OCI-LY3 (cell line): ENCODE measurements at regions not wholly inside any gene's neighbourhood (a gene's known extent, or its start where the extent isn't known, plus 50 kb on each side); places are given as distances from the start of the nearest gene placed in this dataset.

Experiments
- H2AFZ ChIP-seq: fragments of 200-600, 300-600 bp; shearing (Covaris generic); 2 replicates; pipeline ENCODE4 v1.6.0; 2014; ENCODE audit warnings: antibody characterized with exemption, low read depth, low read length
- H3K27ac ChIP-seq: fragments of 200-600, 300-600 bp; sonication (generic); 2 replicates; pipeline ENCODE4 v1.5.1; 2014; ENCODE audit warnings: mild to moderate bottlenecking, low read length, moderate library complexity, mixed read lengths
- H3K27me3 ChIP-seq: fragments of 200-600, 300-600 bp; sonication (generic); 2 replicates; pipeline ENCODE4 v1.6.1; 2014; ENCODE audit warnings: low read depth, low read length, mixed read lengths
- H3K36me3 ChIP-seq: fragments of 200-600, 300-600 bp; sonication (generic); replicated peaks from 2 replicates; pipeline ENCODE3; 2014; ENCODE audit warnings: low read depth, low read length, mixed read lengths
- H3K4me1 ChIP-seq: fragments of 300-600, 200-600 bp; sonication (generic); 2 replicates; pipeline ENCODE4 v1.6.1; 2014; ENCODE audit warnings: low read length, mixed read lengths
- H3K4me2 ChIP-seq: fragments of 200-600, 300-600 bp; sonication (generic); 2 replicates; pipeline ENCODE4 v1.6.1; 2014; ENCODE audit warnings: low read length, mixed read lengths
- H3K4me3 ChIP-seq: fragments of 300-600, 200-600 bp; sonication (generic); 2 replicates; pipeline ENCODE4 v1.5.1; 2014; ENCODE audit warnings: antibody characterized with exemption, mild to moderate bottlenecking, low read length, moderate library complexity
- H3K79me2 ChIP-seq: fragments of 300-600, 200-600 bp; shearing (Covaris generic); 2 replicates; pipeline ENCODE4 v1.6.1; 2014; ENCODE audit warnings: mild to moderate bottlenecking, low read length, mixed read lengths
- H3K9ac ChIP-seq: fragments of 300-600, 200-600 bp; shearing (Covaris generic); 2 replicates; pipeline ENCODE4 v1.6.0; 2014; ENCODE audit warnings: mild to moderate bottlenecking, low read length, moderate library complexity
- H3K9me3 ChIP-seq: fragments of 200-600, 300-600 bp; shearing (Covaris generic); 2 replicates; pipeline ENCODE4 v1.6.1; 2014; ENCODE audit warnings: low read length, mixed read lengths; ENCODE audit not compliant: insufficient read depth
- H4K20me1 ChIP-seq: fragments of 200-600, 300-600 bp; sonication (generic); 2 replicates; pipeline ENCODE4 v1.6.1; 2016; ENCODE audit warnings: low read length, mixed read lengths; ENCODE audit not compliant: insufficient read depth
- EZH2phosphoT487 ChIP-seq: fragments of 200-600 bp; shearing (Covaris generic); IDR thresholded peaks from 2 replicates; pipeline ENCODE4 v1.6.1; 2018; ENCODE audit warnings: antibody characterized with exemption, mixed run types, low read depth
- TF ChIP-seq, protein P1 (sequence below): fragments of 200-600, 300-600 bp; sonication (generic); IDR thresholded peaks from 2 replicates; pipeline ENCODE4 v1.5.1; 2014; ENCODE audit warnings: antibody characterized with exemption, low read length, low read depth

GRCh38 chr7:45358287-45358686 is 200.7 kb downstream of the RAMP3 start:
- H3K9ac ChIP-seq = no peak overlapping the region
- TF ChIP-seq, protein P1, sequence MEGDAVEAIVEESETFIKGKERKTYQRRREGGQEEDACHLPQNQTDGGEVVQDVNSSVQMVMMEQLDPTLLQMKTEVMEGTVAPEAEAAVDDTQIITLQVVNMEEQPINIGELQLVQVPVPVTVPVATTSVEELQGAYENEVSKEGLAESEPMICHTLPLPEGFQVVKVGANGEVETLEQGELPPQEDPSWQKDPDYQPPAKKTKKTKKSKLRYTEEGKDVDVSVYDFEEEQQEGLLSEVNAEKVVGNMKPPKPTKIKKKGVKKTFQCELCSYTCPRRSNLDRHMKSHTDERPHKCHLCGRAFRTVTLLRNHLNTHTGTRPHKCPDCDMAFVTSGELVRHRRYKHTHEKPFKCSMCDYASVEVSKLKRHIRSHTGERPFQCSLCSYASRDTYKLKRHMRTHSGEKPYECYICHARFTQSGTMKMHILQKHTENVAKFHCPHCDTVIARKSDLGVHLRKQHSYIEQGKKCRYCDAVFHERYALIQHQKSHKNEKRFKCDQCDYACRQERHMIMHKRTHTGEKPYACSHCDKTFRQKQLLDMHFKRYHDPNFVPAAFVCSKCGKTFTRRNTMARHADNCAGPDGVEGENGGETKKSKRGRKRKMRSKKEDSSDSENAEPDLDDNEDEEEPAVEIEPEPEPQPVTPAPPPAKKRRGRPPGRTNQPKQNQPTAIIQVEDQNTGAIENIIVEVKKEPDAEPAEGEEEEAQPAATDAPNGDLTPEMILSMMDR = no peak
- TF ChIP-seq EZH2phosphoT487 = no peak
- H3K9me3 ChIP-seq = no peaks in the 10 kb centered on the region; the same call in 1 of the 2 replicates
- H2AFZ ChIP-seq = no peak overlapping the region
- H3K4me1 ChIP-seq = peaks cover 14% of the 10 kb centered on the region
- no peaks in the 10 kb centered on the region for H4K20me1 ChIP-seq
- H3K79me2 ChIP-seq = no peaks in the 10 kb centered on the region
- H3K27ac ChIP-seq = no peak overlapping the region
- H3K27me3 ChIP-seq = no peaks in the 10 kb centered on the region
- no peak overlapping the region for H3K4me3 ChIP-seq
- H3K36me3 ChIP-seq = no peaks in the 10 kb centered on the region
- H3K4me2 ChIP-seq = no peak overlapping the region

DNA sequence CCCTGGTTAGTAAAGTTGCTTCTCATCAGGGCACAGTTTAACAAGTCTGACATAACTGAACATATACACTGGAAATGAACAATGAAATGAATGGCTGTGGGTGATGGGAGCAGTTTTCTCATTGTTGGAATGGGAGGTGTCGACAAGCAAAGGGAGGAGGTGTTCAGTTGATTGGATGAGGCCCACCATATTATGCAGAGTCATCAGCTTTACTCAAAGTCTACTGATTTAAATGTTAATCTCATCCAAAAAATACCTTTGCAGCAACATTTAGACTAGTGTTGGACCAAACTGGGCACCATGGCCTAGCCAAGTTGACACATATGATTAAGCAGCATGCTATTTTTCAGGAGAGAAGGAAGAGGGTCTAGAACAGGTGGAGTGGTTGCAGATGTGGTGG is 201.7 kb downstream of the RAMP3 start:
- no peak overlapping the region for H3K9ac ChIP-seq
- H4K20me1 ChIP-seq = no peaks in the 10 kb centered on the region
- TF ChIP-seq, protein P1 = no peak
- TF ChIP-seq EZH2phosphoT487 = no peak
- no peaks in the 10 kb centered on the region for H3K27me3 ChIP-seq
- peaks cover 14% of the 10 kb centered on the region for H3K4me1 ChIP-seq
- no peaks in the 10 kb centered on the region; the same call in 1 of the 2 replicates for H3K9me3 ChIP-seq
- no peak overlapping the region for H3K4me3 ChIP-seq
- H3K36me3 ChIP-seq = no peaks in the 10 kb centered on the region
- H3K27ac ChIP-seq = no peak overlapping the region
- no peak overlapping the region for H2AFZ ChIP-seq
- H3K79me2 ChIP-seq = no peaks in the 10 kb centered on the region
- H3K4me2 ChIP-seq = no peak overlapping the region

DNA sequence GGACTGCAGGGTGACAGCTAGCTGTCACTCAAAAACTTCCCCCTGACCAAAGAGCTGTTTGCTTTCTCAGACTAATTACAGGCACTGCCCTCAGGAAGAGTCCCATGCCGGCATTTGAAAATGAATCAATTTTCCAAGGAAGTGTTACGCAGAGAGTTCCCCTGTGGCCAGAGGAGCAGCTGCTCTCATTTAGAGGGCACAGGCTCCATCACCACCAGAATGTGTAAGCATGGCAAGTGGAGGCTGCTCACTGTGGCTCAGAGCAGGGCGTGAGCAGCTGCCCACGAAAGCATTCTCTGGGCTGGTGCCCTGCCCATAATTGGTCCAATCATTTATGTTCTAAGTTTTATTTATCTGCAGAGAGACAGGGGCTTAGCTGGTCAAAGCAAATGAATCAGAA is 202.2 kb downstream of the RAMP3 start:
- Histone ChIP-seq H3K9me3 (no peaks in the 10 kb centered on the region; the same call in 1 of the 2 replicates), H3K27ac (no peak overlapping the region), H3K4me3 (no peak overlapping the region), H3K4me2 (no peak overlapping the region), H3K36me3 (no peaks in the 10 kb centered on the region), H3K9ac (no peak overlapping the region), H3K27me3 (no peaks in the 10 kb centered on the region), H4K20me1 (no peaks in the 10 kb centered on the region), H2AFZ (no peak overlapping the region), H3K4me1 (peaks cover 14% of the 10 kb centered on the region), H3K79me2 (no peaks in the 10 kb centered on the region)
- TF ChIP-seq, protein P1 = no peak
- TF ChIP-seq EZH2phosphoT487 = no peak

DNA sequence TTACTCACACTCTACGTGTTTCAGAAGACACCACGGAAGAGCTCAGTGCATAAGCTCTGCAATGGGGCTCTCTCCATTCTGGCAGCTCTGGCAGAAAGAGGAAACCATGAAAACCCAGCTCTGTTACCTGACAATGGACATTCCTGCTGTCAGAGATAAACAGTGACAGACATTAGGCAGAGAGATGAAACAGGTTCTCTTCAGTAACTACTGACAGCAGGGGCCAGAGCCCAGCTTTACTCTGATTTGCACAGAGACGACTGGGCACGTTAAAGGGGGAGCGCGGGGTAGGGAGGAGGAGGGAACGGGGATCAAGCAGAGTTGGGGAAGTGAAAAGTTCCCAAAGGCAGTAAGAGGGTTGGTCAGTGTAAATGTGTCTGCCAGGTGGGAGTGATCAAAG is 206.1 kb downstream of the RAMP3 start:
- peaks cover 17% of the 10 kb centered on the region for H3K4me1 ChIP-seq
- H3K79me2 ChIP-seq = no peaks in the 10 kb centered on the region
- no peaks in the 10 kb centered on the region for H3K27me3 ChIP-seq
- no peak overlapping the region for H2AFZ ChIP-seq
- no peak overlapping the region for H3K9ac ChIP-seq
- TF ChIP-seq, protein P1 = no peak
- no peak for TF ChIP-seq EZH2phosphoT487
- H3K9me3 ChIP-seq = no peaks in the 10 kb centered on the region
- no peak overlapping the region for H3K27ac ChIP-seq
- H3K36me3 ChIP-seq = no peaks in the 10 kb centered on the region
- no peak overlapping the region for H3K4me2 ChIP-seq
- no peak overlapping the region for H3K4me3 ChIP-seq
- no peaks in the 10 kb centered on the region for H4K20me1 ChIP-seq
